Esophagus muscularis mucosa (tissue), 3 donors: ENCODE measurements at regions not wholly inside any gene's neighbourhood (a gene's known extent, or its start where the extent isn't known, plus 50 kb on each side); places are given as distances from the start of the nearest gene placed in this dataset.

Source experiments
- POLR2A ChIP-seq: fragments of 450-650 bp; IDR thresholded peaks from one replicate; pipeline ENCODE4 v1.6.1; 2017; ENCODE audit warnings: antibody characterized with exemption, moderate library complexity, mild to moderate bottlenecking, low read depth
- TF ChIP-seq, protein P1 (sequence below), 3 experiments: fragments of 200-600 bp in 2 of 3; fragments of 450-650 bp in 1 of 3; sonication (generic) in 2 of 3; IDR thresholded peaks; one replicate each; pipeline ENCODE4 v1.5.1; 2017 to 2019; ENCODE audit warnings: antibody characterized with exemption in 3 of 3, mild to moderate bottlenecking in 2 of 3, moderate library complexity in 1 of 3

DNA sequence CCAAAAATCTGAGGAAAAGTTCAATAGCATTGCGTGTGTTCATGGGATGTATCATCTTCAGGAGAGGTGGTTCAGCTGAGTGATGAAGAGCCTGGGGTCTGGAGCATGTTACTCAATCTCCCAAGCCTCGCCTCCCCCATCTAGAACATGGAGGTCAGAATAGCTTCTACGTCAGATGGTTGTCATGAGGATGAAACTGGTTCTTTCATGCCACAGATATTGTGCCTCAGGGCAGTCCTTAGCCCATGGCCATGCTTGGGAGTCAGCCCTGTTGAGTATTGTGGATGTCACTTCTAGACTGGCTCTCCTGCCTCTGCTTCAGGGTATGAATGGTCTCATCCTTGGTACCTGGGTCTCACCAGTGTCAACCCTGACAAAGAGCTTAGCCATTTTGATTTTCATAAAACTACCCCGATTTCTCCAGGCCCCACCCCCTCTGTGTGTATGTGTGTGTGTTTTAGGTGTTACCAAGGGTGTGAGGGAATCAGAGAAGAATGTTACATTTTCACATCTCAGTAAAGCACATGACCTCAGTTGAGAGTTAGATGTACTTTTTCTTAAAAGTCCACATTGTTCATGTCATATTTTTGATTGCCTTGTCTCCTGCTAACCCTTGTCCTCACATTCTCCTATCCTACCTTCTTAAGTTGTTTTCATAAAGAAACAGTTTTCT lies 97.8 kb upstream of the CD180 start:
- no peak for TF ChIP-seq POLR2A
- TF ChIP-seq, protein P1, sequence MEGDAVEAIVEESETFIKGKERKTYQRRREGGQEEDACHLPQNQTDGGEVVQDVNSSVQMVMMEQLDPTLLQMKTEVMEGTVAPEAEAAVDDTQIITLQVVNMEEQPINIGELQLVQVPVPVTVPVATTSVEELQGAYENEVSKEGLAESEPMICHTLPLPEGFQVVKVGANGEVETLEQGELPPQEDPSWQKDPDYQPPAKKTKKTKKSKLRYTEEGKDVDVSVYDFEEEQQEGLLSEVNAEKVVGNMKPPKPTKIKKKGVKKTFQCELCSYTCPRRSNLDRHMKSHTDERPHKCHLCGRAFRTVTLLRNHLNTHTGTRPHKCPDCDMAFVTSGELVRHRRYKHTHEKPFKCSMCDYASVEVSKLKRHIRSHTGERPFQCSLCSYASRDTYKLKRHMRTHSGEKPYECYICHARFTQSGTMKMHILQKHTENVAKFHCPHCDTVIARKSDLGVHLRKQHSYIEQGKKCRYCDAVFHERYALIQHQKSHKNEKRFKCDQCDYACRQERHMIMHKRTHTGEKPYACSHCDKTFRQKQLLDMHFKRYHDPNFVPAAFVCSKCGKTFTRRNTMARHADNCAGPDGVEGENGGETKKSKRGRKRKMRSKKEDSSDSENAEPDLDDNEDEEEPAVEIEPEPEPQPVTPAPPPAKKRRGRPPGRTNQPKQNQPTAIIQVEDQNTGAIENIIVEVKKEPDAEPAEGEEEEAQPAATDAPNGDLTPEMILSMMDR (IDR thresholded peaks at IDR 0.05) = no peak
